GM12878 (cell line): ENCODE measurements at regions not wholly inside any gene's neighbourhood (a gene's known extent, or its start where the extent isn't known, plus 50 kb on each side); places are given as distances from the start of the nearest gene placed in this dataset.
A peak's percentile ranks its signal among the peaks of the same experiment; 100 is the strongest.

Source experiments
- ATAC-seq: fragments of 200-7000 bp; cut with Tn5 transposase; 3 replicates; pipeline ENCODE4 v1.9.1; 2020; ENCODE audit warnings: mild to moderate bottlenecking, moderate library complexity
- BruUV-seq: library from RNA; stranded (reverse); fragments of 400-500 nt; replicated peaks from 2 replicates; lab custom pipeline; 2021; lab: Mats Ljungman, UMichigan
- CTCF ChIA-PET: fragments of 300-600 bp; sonication (Branson Sonifier 250); formaldehyde crosslinking; extraction: SDS; loops from one replicate; lab custom pipeline; 2021; ENCODE audit warnings: inconsistent platforms; lab: Yijun Ruan, JAX
- POLR2A ChIA-PET: fragments of 350-600 bp; formaldehyde crosslinking; extraction: SDS; loops from one replicate; lab custom pipeline; 2021; ENCODE audit warnings: inconsistent platforms; lab: Charles Lee
- RAD21 ChIA-PET: fragments of 300-600 bp; sonication (Branson Sonifier 250); formaldehyde crosslinking; loops from one replicate; lab custom pipeline; 2023; ENCODE audit warnings: antibody characterized with exemption; ENCODE audit not compliant: unreplicated experiment; lab: Charles Lee
- SMC1A ChIA-PET: fragments of 300-600 bp; sonication (Branson Sonifier 250); formaldehyde crosslinking; loops from one replicate; lab custom pipeline; 2023; ENCODE audit not compliant: unreplicated experiment, uncharacterized antibody; lab: Charles Lee
- DNase-seq: peaks from one replicate; pipeline ENCODE4 v3.0.0-alpha.2; 2011; ENCODE audit warnings: low read depth, low spot score
- FAIRE-seq: peaks from 3 replicates; lab custom pipeline; 2011; peaks lifted over from hg19 to GRCh38; lab: Jason Lieb, UNC
- H2AFZ ChIP-seq: 2 replicates; pipeline ENCODE4 v1.6.0; 2011; ENCODE audit warnings: low read depth, low read length, control low read depth; ENCODE audit not compliant: control insufficient read depth
- H3K27ac ChIP-seq: 2 replicates; pipeline ENCODE4 v1.5.1; 2011; ENCODE audit warnings: control low read depth; ENCODE audit not compliant: control insufficient read depth, insufficient read depth
- H3K27me3 ChIP-seq, 2 experiments: replicated peaks in 1 of 2; 2 replicates each; pipeline versions ENCODE4 v1.6.0 to v1.6.1; 2011; ENCODE audit warnings: low read length in 1 of 2; ENCODE audit not compliant: control insufficient read depth in 2 of 2, insufficient read depth in 2 of 2
- H3K36me3 ChIP-seq, 2 experiments: 2 replicates each; pipeline ENCODE4 v1.5.1; 2011; ENCODE audit warnings: low read length in 1 of 2; ENCODE audit not compliant: control insufficient read depth in 2 of 2, insufficient read depth in 2 of 2
- H3K4me1 ChIP-seq: 2 replicates; pipeline ENCODE4 v1.6.1; 2011; ENCODE audit warnings: mild to moderate bottlenecking, low read length, moderate library complexity, mixed read lengths; ENCODE audit not compliant: control insufficient read depth, insufficient read depth
- H3K4me2 ChIP-seq: 2 replicates; pipeline ENCODE4 v1.6.0; 2011; ENCODE audit warnings: control low read depth; ENCODE audit not compliant: control insufficient read depth, insufficient read depth
- H3K4me3 ChIP-seq: fragments of 200-600 bp; sonication (generic); 2 replicates; pipeline ENCODE4 v1.5.1; 2016
- H3K79me2 ChIP-seq: 2 replicates; pipeline ENCODE4 v1.6.0; 2011; ENCODE audit warnings: low read length; ENCODE audit not compliant: control insufficient read depth, insufficient read depth
- H3K9ac ChIP-seq: 2 replicates; pipeline ENCODE4 v1.8.0; 2011; ENCODE audit warnings: low read length, control low read depth, mixed read lengths; ENCODE audit not compliant: control insufficient read depth, insufficient read depth
- H3K9me3 ChIP-seq: replicated peaks from 3 replicates; pipeline ENCODE4 v1.5.1; 2011; ENCODE audit warnings: mild to moderate bottlenecking, low read length; ENCODE audit not compliant: control insufficient read depth, insufficient read depth
- H4K20me1 ChIP-seq: 2 replicates; pipeline ENCODE4 v1.6.0; 2011; ENCODE audit not compliant: control insufficient read depth, insufficient read depth
- DPF2 ChIP-seq: fragments of 450-650 bp; IDR thresholded peaks from 2 replicates; pipeline ENCODE4 v1.6.1; 2017; ENCODE audit warnings: mild to moderate bottlenecking
- FOXK2 ChIP-seq: fragments of 450-650 bp; IDR thresholded peaks from 2 replicates; pipeline ENCODE4 v1.6.1; 2017; ENCODE audit warnings: mild to moderate bottlenecking, moderate library complexity
- MTA3 ChIP-seq: IDR thresholded peaks from 2 replicates; pipeline ENCODE4 v1.6.1; 2012; ENCODE audit warnings: low read length, inconsistent platforms, borderline replicate concordance
- NFYB ChIP-seq: IDR thresholded peaks from 2 replicates; pipeline ENCODE4 v1.6.1; 2011; ENCODE audit warnings: low read depth, mild to moderate bottlenecking, low read length, improper control_type of control experiment, moderate library complexity; ENCODE audit not compliant: insufficient read depth
- SIX5 ChIP-seq: IDR thresholded peaks from 2 replicates; pipeline ENCODE4 v1.6.1; 2011; ENCODE audit warnings: mild to moderate bottlenecking, low read depth, low read length, moderate library complexity; ENCODE audit not compliant: severe bottlenecking
- SMAD1 ChIP-seq: fragments of 450-650 bp; IDR thresholded peaks from 2 replicates; pipeline ENCODE4 v1.6.1; 2018; ENCODE audit warnings: mild to moderate bottlenecking, low read depth; ENCODE audit not compliant: partially characterized antibody
- SRF ChIP-seq, 2 experiments: IDR thresholded peaks; 2 replicates each; pipeline ENCODE4 v1.6.1; 2011; ENCODE audit warnings: low read depth in 2 of 2, low read length in 2 of 2, mild to moderate bottlenecking in 1 of 2, moderate library complexity in 1 of 2
- STAT1 ChIP-seq: fragments of 450-650 bp; conservative IDR thresholded peaks from 2 replicates; pipeline ENCODE4 v1.6.1; 2014; ENCODE audit warnings: antibody characterized with exemption, mild to moderate bottlenecking
- ZBED1 ChIP-seq: IDR thresholded peaks from 2 replicates; pipeline ENCODE4 v1.6.1; 2016; ENCODE audit warnings: borderline replicate concordance
- ZNF622 ChIP-seq: fragments of 450-650 bp; IDR thresholded peaks from 2 replicates; pipeline ENCODE4 v1.6.1; 2017; ENCODE audit warnings: mild to moderate bottlenecking, inconsistent platforms
- WGBS: methylation state at CpG from one replicate; pipeline ENCODE4 v1.1.6; 2016; ENCODE audit warnings: low lambda C conversion rate; ENCODE audit not compliant: insufficient replicate concordance, insufficient coverage; ENCODE audit errors: missing lambda C conversion rate; 5-methylcytosine and 5-hydroxymethylcytosine counted together
- in situ Hi-C: fragments of 300-500 bp; cut with MboI; formaldehyde crosslinking; loops from 9 replicates; pipeline ENCODE4 v1.14.3; 2018; ENCODE audit warnings: mixed read lengths
- intact Hi-C: fragments of 100-400 bp; cut with micrococcal nuclease; formaldehyde crosslinking; loops from one replicate; pipeline ENCODE4 v1.14.2; 2022; ENCODE audit not compliant: unreplicated experiment
- TF ChIP-seq, protein P1 (sequence below): fragments of 450-650 bp; IDR thresholded peaks from 2 replicates; pipeline ENCODE4 v1.6.1; 2017; ENCODE audit warnings: mild to moderate bottlenecking, moderate library complexity
- TF ChIP-seq, protein P2 (sequence below): fragments of 450-650 bp; formaldehyde crosslinking; IDR thresholded peaks from 2 replicates; pipeline ENCODE4 v1.4.0; 2020; ENCODE audit warnings: mild to moderate bottlenecking, moderate library complexity
- TF ChIP-seq, protein P3 (sequence below): fragments of 450-650 bp; conservative IDR thresholded peaks from 2 replicates; pipeline ENCODE4 v1.6.1; 2017; ENCODE audit warnings: mild to moderate bottlenecking, moderate library complexity

DNA sequence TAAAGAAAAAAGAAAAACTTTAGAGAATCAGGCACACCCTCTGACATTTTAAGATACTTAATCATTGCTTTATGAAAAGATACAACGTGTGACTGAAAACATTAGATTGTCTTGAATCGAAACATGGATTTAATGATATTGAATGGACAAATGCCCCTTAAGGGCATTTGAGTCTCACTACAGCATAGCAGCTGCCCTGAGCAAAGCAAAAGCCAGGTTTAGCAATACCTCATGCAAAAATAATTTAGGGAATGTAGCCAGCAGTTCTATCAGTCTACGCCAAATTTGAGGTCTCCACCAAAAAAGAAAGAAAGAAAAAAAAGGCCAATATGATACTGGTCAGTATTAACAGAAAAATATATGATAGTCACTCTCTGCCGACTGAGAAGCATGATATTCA lies 56.6 kb upstream of the LMNB1 start (continued):
- TF ChIP-seq, protein P1, sequence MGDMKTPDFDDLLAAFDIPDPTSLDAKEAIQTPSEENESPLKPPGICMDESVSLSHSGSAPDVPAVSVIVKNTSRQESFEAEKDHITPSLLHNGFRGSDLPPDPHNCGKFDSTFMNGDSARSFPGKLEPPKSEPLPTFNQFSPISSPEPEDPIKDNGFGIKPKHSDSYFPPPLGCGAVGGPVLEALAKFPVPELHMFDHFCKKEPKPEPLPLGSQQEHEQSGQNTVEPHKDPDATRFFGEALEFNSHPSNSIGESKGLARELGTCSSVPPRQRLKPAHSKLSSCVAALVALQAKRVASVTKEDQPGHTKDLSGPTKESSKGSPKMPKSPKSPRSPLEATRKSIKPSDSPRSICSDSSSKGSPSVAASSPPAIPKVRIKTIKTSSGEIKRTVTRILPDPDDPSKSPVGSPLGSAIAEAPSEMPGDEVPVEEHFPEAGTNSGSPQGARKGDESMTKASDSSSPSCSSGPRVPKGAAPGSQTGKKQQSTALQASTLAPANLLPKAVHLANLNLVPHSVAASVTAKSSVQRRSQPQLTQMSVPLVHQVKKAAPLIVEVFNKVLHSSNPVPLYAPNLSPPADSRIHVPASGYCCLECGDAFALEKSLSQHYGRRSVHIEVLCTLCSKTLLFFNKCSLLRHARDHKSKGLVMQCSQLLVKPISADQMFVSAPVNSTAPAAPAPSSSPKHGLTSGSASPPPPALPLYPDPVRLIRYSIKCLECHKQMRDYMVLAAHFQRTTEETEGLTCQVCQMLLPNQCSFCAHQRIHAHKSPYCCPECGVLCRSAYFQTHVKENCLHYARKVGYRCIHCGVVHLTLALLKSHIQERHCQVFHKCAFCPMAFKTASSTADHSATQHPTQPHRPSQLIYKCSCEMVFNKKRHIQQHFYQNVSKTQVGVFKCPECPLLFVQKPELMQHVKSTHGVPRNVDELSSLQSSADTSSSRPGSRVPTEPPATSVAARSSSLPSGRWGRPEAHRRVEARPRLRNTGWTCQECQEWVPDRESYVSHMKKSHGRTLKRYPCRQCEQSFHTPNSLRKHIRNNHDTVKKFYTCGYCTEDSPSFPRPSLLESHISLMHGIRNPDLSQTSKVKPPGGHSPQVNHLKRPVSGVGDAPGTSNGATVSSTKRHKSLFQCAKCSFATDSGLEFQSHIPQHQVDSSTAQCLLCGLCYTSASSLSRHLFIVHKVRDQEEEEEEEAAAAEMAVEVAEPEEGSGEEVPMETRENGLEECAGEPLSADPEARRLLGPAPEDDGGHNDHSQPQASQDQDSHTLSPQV, result no peak
- TF ChIP-seq, protein P2, sequence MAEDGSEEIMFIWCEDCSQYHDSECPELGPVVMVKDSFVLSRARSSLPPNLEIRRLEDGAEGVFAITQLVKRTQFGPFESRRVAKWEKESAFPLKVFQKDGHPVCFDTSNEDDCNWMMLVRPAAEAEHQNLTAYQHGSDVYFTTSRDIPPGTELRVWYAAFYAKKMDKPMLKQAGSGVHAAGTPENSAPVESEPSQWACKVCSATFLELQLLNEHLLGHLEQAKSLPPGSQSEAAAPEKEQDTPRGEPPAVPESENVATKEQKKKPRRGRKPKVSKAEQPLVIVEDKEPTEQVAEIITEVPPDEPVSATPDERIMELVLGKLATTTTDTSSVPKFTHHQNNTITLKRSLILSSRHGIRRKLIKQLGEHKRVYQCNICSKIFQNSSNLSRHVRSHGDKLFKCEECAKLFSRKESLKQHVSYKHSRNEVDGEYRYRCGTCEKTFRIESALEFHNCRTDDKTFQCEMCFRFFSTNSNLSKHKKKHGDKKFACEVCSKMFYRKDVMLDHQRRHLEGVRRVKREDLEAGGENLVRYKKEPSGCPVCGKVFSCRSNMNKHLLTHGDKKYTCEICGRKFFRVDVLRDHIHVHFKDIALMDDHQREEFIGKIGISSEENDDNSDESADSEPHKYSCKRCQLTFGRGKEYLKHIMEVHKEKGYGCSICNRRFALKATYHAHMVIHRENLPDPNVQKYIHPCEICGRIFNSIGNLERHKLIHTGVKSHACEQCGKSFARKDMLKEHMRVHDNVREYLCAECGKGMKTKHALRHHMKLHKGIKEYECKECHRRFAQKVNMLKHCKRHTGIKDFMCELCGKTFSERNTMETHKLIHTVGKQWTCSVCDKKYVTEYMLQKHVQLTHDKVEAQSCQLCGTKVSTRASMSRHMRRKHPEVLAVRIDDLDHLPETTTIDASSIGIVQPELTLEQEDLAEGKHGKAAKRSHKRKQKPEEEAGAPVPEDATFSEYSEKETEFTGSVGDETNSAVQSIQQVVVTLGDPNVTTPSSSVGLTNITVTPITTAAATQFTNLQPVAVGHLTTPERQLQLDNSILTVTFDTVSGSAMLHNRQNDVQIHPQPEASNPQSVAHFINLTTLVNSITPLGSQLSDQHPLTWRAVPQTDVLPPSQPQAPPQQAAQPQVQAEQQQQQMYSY (CRISPR knock-in tag), result no peak
- TF ChIP-seq MTA3, result no peak
- TF ChIP-seq, all 136 proteins: peak for 0

DNA sequence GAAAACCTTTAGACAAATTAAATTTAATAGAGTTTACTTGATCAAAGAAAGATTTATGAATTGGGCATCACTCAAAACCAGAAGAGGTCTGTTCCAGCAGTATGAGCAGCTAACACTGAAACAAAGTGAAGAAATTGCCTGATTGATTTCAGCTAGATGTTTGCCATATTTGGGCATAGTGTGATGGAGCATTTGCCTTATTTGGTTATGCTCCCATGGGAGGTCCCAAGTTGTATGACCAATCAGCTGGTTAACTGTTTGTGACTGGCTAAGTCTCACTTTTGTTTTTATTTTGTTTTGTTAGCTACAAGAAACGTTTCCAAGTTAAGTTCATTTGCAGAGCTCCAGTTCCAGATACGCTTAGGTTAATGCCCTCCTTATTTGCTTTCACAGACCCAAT lies 53.3 kb upstream of the LMNB1 start:
- FAIRE-seq (no peak), ATAC-seq (peak; percentile 89), DNase-seq (no peak)
- ChIA-PET POLR2A (interaction anchor here (0.8 kb wide), 1 partner anchor 10 kb away, joined by 3 read pairs; no protein-coding TSS in a partner anchor), SMC1A (interaction anchor here (0.8 to 1.8 kb wide), 8 partner anchors 8 to 770 kb away, joined by 3 to 13 read pairs (median 4); no protein-coding TSS in a partner anchor), RAD21 (interaction anchor here (1.1 kb wide), 1 partner anchor 40 kb away, joined by 3 read pairs; no protein-coding TSS in a partner anchor), CTCF (interaction anchor here (0.6 to 1.5 kb wide), 6 partner anchors 11 to 56 kb away, joined by 3 to 4 read pairs (median 3); no protein-coding TSS in a partner anchor)
- Histone ChIP-seq H3K4me1 (no peaks in the 10 kb centered on the region), H3K36me3 (no peaks in the 10 kb centered on the region), H2AFZ (no peak overlapping the region), H3K9me3 (peaks cover 5% of the 10 kb centered on the region; the same call in 1 of the 3 replicates), H3K4me2 (no peak overlapping the region), H3K27ac (no peak overlapping the region), H3K27me3 (no peaks in the 10 kb centered on the region), H3K9ac (no peak overlapping the region), H4K20me1 (no peaks in the 10 kb centered on the region), H3K4me3 (no peak overlapping the region), H3K79me2 (no peaks in the 10 kb centered on the region)
- no TSS peak for BruUV-seq
- intact Hi-C loops (no loop called here), in situ Hi-C loops (no loop called here)
- WGBS, result 50% methylated on average over 2 of the region's 2 CpGs
- TF ChIP-seq SRF (IDR thresholded peaks at IDR 0.05; ENCODE audit: low read depth in 2 of 2, low read length in 2 of 2), result peak; percentile 93 to 99
- TF ChIP-seq NFYB, result peak; percentile 46
- TF ChIP-seq SIX5, result no peak
- TF ChIP-seq DPF2, result no peak
- TF ChIP-seq, protein P3, sequence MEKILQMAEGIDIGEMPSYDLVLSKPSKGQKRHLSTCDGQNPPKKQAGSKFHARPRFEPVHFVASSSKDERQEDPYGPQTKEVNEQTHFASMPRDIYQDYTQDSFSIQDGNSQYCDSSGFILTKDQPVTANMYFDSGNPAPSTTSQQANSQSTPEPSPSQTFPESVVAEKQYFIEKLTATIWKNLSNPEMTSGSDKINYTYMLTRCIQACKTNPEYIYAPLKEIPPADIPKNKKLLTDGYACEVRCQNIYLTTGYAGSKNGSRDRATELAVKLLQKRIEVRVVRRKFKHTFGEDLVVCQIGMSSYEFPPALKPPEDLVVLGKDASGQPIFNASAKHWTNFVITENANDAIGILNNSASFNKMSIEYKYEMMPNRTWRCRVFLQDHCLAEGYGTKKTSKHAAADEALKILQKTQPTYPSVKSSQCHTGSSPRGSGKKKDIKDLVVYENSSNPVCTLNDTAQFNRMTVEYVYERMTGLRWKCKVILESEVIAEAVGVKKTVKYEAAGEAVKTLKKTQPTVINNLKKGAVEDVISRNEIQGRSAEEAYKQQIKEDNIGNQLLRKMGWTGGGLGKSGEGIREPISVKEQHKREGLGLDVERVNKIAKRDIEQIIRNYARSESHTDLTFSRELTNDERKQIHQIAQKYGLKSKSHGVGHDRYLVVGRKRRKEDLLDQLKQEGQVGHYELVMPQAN, result no peak
- no peak for TF ChIP-seq SMAD1
- no peak for TF ChIP-seq ZNF622
- no peak for TF ChIP-seq ZBED1
- no peak for TF ChIP-seq STAT1
- TF ChIP-seq FOXK2, result no peak
